Stimulated activated CD4-positive, alpha-beta T cell treated with anti-CD3 and anti-CD28 coated beads, Interleukin-4, amount 100 ng/mL, for 4 hours (primary cell): ENCODE measurements at regions not wholly inside any gene's neighbourhood (a gene's known extent, or its start where the extent isn't known, plus 50 kb on each side); places are given as distances from the start of the nearest gene placed in this dataset.

Experiments
- DNase-seq, 2 experiments: peaks; one replicate each; pipeline ENCODE4 v3.0.0-alpha.2; 2020

GRCh38 chr2:211251016-211251415, 694.6 kb downstream of the CPS1 start:
- no peak for DNase-seq

GRCh38 chr2:211258646-211259335, 702.4 kb downstream of the CPS1 start:
- no peak for DNase-seq

GRCh38 chr2:211259831-211260476, 703.6 kb downstream of the CPS1 start:
- DNase-seq = no peak

- no peak for DNase-seq
These were observed 713.9 kb downstream of the CPS1 start for GRCh38 chr2:211270257-211270656.

- DNase-seq = no peak
These were observed 725.2 kb downstream of the CPS1 start for GRCh38 chr2:211281430-211282073.

GRCh38 chr2:211302676-211303075, 746.3 kb downstream of the CPS1 start:
- DNase-seq = no peak

- DNase-seq = no peak
These were observed 750.5 kb downstream of the CPS1 start for GRCh38 chr2:211306929-211307328.
